Adrenal gland (tissue), 5 donors: ENCODE measurements at regions not wholly inside any gene's neighbourhood (a gene's known extent, or its start where the extent isn't known, plus 50 kb on each side); places are given as distances from the start of the nearest gene placed in this dataset.

Source experiments
- POLR2A ChIP-seq, 2 donors: fragments of 450-650 bp; IDR thresholded peaks; one replicate each; pipeline ENCODE4 v1.6.1; 2017; ENCODE audit warnings: antibody characterized with exemption in 2 of 2, mild to moderate bottlenecking in 2 of 2, moderate library complexity in 1 of 2
- TF ChIP-seq, protein P1 (sequence below), 6 experiments: fragments of 450-650 bp in 4 of 6; fragments of 200-600 bp in 2 of 6; sonication (generic) in 1 of 6; IDR thresholded peaks; 1 replicate in 5 of 6; 2 replicates in 1 of 6; pipeline versions ENCODE4 v1.5.1 to v1.8.0; 2016 to 2021; ENCODE audit warnings: antibody characterized with exemption in 6 of 6, mild to moderate bottlenecking in 2 of 6, moderate library complexity in 1 of 6
- donor health status: DM: no; HTN: no; CAD: no.

DNA sequence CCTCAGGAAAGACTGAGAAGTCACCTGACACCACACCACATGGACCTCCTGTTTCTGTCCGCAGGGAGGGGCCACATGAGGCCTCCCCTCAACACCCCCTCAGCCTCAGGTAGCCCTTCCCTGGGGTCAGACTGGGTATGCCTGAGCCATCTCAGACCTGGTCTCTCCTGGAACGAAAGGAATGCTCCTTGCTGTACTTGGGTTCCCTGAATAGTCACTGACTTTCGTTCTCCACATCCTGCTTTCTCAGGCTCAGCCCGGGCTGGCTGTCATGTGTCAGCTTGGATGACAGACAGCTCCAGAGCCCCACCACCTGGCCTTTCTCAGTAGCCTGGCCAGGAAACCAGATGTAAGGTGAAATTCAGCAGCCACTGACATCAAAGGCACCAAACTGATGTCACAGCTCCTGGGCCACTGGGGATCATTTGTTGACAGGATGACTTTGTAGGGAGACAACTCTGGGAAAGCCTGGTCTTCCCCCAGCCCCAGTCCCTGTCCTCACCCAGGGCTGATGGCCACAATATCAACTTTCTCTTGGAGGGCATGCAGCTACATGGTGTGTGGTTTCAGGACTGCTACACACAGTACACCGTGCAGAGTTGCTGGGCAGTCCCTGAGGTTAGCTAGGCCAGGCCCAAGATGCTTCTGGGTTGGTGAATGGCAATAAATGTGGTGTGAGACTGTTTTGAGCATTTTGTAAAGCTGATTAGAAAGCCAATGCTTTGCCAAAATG, 141.4 kb upstream of the MRPS22 start:
- TF ChIP-seq, protein P1, sequence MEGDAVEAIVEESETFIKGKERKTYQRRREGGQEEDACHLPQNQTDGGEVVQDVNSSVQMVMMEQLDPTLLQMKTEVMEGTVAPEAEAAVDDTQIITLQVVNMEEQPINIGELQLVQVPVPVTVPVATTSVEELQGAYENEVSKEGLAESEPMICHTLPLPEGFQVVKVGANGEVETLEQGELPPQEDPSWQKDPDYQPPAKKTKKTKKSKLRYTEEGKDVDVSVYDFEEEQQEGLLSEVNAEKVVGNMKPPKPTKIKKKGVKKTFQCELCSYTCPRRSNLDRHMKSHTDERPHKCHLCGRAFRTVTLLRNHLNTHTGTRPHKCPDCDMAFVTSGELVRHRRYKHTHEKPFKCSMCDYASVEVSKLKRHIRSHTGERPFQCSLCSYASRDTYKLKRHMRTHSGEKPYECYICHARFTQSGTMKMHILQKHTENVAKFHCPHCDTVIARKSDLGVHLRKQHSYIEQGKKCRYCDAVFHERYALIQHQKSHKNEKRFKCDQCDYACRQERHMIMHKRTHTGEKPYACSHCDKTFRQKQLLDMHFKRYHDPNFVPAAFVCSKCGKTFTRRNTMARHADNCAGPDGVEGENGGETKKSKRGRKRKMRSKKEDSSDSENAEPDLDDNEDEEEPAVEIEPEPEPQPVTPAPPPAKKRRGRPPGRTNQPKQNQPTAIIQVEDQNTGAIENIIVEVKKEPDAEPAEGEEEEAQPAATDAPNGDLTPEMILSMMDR (IDR thresholded peaks at IDR 0.05) = no peak
- no peak for TF ChIP-seq POLR2A (IDR thresholded peaks at IDR 0.05)
